ENCODE measurements at regions not wholly inside any gene's neighbourhood (a gene's known extent, or its start where the extent isn't known, plus 50 kb on each side); places are given as distances from the start of the nearest gene placed in this dataset.

DNA sequence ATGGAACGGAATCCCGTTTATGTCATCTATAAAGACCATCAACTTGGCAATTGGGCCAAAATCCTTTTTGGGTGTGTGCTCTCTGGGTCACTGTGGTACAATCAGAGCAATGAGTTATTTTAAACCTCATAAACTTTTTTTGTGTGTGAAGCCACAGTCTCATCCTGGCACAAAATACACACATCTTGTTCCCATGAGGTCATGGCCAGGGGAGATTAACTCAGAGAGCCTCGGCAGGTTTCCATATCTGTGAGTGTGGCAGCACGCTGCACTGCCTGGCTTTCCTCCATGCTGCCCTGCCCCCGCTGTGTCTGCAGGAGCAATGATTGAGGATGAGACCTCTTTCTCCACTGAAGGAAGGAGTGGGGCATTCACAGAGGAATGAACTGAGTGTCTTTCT lies 54.0 kb upstream of the DLG1 start:
- TF ChIP-seq, protein P1, sequence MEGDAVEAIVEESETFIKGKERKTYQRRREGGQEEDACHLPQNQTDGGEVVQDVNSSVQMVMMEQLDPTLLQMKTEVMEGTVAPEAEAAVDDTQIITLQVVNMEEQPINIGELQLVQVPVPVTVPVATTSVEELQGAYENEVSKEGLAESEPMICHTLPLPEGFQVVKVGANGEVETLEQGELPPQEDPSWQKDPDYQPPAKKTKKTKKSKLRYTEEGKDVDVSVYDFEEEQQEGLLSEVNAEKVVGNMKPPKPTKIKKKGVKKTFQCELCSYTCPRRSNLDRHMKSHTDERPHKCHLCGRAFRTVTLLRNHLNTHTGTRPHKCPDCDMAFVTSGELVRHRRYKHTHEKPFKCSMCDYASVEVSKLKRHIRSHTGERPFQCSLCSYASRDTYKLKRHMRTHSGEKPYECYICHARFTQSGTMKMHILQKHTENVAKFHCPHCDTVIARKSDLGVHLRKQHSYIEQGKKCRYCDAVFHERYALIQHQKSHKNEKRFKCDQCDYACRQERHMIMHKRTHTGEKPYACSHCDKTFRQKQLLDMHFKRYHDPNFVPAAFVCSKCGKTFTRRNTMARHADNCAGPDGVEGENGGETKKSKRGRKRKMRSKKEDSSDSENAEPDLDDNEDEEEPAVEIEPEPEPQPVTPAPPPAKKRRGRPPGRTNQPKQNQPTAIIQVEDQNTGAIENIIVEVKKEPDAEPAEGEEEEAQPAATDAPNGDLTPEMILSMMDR (IDR thresholded peaks at IDR 0.05; ENCODE audit: extremely low read depth, insufficient read depth, missing control alignments), result no peak
- no peak for DNase-seq (ENCODE audit: low spot score)
- in situ Hi-C loops (cut with MboI; ENCODE audit: low pct_unique_long_range_greater_than_20kb, low sequenced_read_pairs, unreplicated experiment), result no loop called here

DNA sequence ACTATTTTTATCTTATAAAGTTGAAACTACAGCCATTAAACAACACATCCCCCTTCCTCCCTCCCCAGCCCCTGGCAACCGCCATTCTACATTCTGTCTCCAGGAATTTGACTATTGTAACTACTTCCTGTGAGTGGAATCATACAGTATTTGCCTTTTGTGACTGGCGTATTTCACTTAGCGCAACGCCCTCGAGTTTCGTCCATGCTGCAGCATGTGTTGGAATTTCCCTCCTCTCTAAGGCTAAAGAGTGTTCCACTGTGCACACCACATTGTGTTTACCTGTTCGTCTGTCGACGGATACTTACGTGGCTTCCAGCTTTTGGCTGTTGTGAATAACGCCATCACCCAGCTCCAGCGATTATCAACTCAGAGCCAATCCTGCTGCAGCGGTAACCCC lies 52.0 kb upstream of the DLG1 start:
- in situ Hi-C loops (cut with MboI; ENCODE audit: low pct_unique_long_range_greater_than_20kb, low sequenced_read_pairs, unreplicated experiment), result no loop called here
- no peak for DNase-seq (ENCODE audit: low spot score)
- TF ChIP-seq, protein P1 (IDR thresholded peaks at IDR 0.05; ENCODE audit: extremely low read depth, insufficient read depth, missing control alignments), result no peak

DNA sequence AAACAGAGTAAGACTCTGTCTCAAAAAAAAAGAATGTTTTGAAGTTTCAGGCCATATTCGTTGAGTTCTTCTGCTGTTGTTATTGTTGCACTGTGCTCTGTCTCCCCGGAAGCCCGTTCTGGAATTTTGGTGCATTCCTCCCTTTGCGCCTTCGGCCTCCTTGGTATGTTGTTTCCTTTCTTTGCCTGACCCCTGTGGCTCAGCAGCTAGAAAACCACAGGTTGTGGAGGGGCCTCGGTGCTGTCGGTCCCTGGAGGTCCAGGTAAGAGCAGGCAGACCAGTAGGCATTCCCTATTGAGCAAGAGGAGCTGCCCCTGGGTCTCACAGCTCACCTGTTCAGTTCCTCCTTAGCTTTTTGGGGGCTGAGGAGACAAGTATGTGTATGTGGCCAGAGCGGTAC lies 51.0 kb upstream of the DLG1 start:
- TF ChIP-seq, protein P1 (IDR thresholded peaks at IDR 0.05; ENCODE audit: extremely low read depth, insufficient read depth, missing control alignments), result no peak
- no peak for DNase-seq (ENCODE audit: low spot score)
- in situ Hi-C loops (cut with MboI; ENCODE audit: low pct_unique_long_range_greater_than_20kb, low sequenced_read_pairs, unreplicated experiment), result no loop called here
